ENCODE measurements at regions not wholly inside any gene's neighbourhood (a gene's known extent, or its start where the extent isn't known, plus 50 kb on each side); places are given as distances from the start of the nearest gene placed in this dataset.

DNA sequence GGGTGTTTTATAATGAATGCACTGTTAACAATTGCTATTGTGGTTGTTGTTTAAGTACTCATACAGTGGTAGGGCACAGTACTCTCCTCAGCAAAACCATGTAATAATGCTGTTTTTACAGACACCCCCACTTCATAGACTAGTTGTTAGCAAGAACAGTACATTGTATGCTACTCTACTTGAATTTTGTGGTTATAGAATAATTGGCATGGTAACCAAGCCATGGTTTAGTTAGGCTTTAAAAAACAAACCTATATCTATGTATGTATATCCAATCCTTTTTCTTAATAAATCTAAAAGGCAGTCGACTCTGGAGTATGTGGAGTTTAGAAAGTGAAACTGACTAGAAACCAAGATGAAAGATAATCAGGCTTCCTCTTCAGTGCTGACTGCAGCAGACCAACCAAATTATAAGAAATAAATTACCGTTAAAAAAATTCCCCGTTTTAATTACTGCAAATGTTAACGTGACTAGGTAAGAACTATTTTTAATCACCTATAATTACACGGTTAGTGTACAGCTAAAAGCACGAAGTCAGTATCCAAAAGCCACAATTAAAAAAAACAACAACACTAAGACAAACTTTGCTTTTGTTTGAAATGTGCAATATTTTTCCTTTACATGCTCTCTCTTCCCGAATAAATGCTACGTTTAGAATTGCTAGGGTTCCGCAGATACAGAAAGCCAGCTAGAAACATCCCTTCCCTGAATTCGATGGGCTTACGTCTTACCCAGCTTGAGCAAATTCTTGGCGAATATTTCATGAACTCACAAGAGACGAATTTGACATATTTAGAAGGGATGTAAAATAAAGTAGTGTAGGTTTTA is 113.3 kb upstream of the SERTAD2 start:
- no peaks in the 10 kb centered on the region for H3K9me3 Mint-ChIP-seq
- peak overlapping the region; percentile 85 for H3K27ac Mint-ChIP-seq (ENCODE audit: low read depth)
- peaks cover 5% of the 10 kb centered on the region for H3K36me3 Mint-ChIP-seq (ENCODE audit: insufficient read depth)
- DNase-seq (ENCODE audit: low spot score in 2 of 2) (no peak), ATAC-seq (replicated peaks; ENCODE audit: extremely low read depth, poor library complexity, severe bottlenecking) (peak; percentile 76)
- no peaks in the 10 kb centered on the region for H3K27me3 Mint-ChIP-seq
- H3K4me3 Mint-ChIP-seq, result peak overlapping the region; percentile 88
- peaks cover 21% of the 10 kb centered on the region for H3K4me1 Mint-ChIP-seq

- peak; percentile 88 for ATAC-seq (replicated peaks; ENCODE audit: extremely low read depth, poor library complexity, severe bottlenecking)
- Mint-ChIP-seq H3K9me3 (no peaks in the 10 kb centered on the region), H3K36me3 (ENCODE audit: insufficient read depth) (peaks cover 5% of the 10 kb centered on the region), H3K27me3 (no peaks in the 10 kb centered on the region), H3K4me3 (peak overlapping the region; percentile 88), H3K27ac (ENCODE audit: low read depth) (peak overlapping the region; percentile 85), H3K4me1 (peaks cover 21% of the 10 kb centered on the region)
- peak; percentile 51 to 63 for DNase-seq (ENCODE audit: low spot score in 2 of 2)
Measured at GRCh38 chr2:64767670-64768468, 114.2 kb upstream of the SERTAD2 start.

- ATAC-seq (replicated peaks; ENCODE audit: extremely low read depth, poor library complexity, severe bottlenecking) (no peak), DNase-seq (ENCODE audit: low spot score in 2 of 2) (no peak)
- H3K4me3 Mint-ChIP-seq, result peak overlapping the region; percentile 88
- peak overlapping the region; percentile 85 for H3K27ac Mint-ChIP-seq (ENCODE audit: low read depth)
- peaks cover 5% of the 10 kb centered on the region for H3K36me3 Mint-ChIP-seq (ENCODE audit: insufficient read depth)
- peaks cover 21% of the 10 kb centered on the region for H3K4me1 Mint-ChIP-seq
- H3K9me3 Mint-ChIP-seq, result no peaks in the 10 kb centered on the region
- H3K27me3 Mint-ChIP-seq, result no peaks in the 10 kb centered on the region
Measured at GRCh38 chr2:64768491-64769005, 114.8 kb upstream of the SERTAD2 start.

- no peaks in the 10 kb centered on the region for H3K27me3 Mint-ChIP-seq
- H3K27ac Mint-ChIP-seq (ENCODE audit: low read depth), result no peak overlapping the region
- peaks cover 5% of the 10 kb centered on the region for H3K36me3 Mint-ChIP-seq (ENCODE audit: insufficient read depth)
- peaks cover 21% of the 10 kb centered on the region for H3K4me1 Mint-ChIP-seq
- no peak for ATAC-seq (replicated peaks; ENCODE audit: extremely low read depth, poor library complexity, severe bottlenecking)
- no peaks in the 10 kb centered on the region for H3K9me3 Mint-ChIP-seq
- no peak overlapping the region for H3K4me3 Mint-ChIP-seq
- no peak for DNase-seq (ENCODE audit: low spot score in 2 of 2)
Measured at GRCh38 chr2:64769392-64770044, 115.8 kb upstream of the SERTAD2 start.

GRCh38 chr2:64770137-64770780 is 116.5 kb upstream of the SERTAD2 start:
- Mint-ChIP-seq H3K27me3 (no peaks in the 10 kb centered on the region), H3K36me3 (ENCODE audit: insufficient read depth) (peaks cover 5% of the 10 kb centered on the region), H3K27ac (ENCODE audit: low read depth) (no peak overlapping the region), H3K4me3 (no peak overlapping the region), H3K4me1 (peaks cover 21% of the 10 kb centered on the region), H3K9me3 (no peaks in the 10 kb centered on the region)
- no peak for DNase-seq (ENCODE audit: low spot score in 2 of 2)
- no peak for ATAC-seq (replicated peaks; ENCODE audit: extremely low read depth, poor library complexity, severe bottlenecking)

GRCh38 chr2:64770781-64771334 is 117.1 kb upstream of the SERTAD2 start:
- Mint-ChIP-seq H3K27ac (ENCODE audit: low read depth) (no peak overlapping the region), H3K9me3 (no peaks in the 10 kb centered on the region), H3K27me3 (no peaks in the 10 kb centered on the region), H3K4me3 (no peak overlapping the region), H3K36me3 (ENCODE audit: insufficient read depth) (peaks cover 5% of the 10 kb centered on the region), H3K4me1 (peaks cover 21% of the 10 kb centered on the region)
- no peak for DNase-seq (ENCODE audit: low spot score in 2 of 2)
- no peak for ATAC-seq (replicated peaks; ENCODE audit: extremely low read depth, poor library complexity, severe bottlenecking)

DNA sequence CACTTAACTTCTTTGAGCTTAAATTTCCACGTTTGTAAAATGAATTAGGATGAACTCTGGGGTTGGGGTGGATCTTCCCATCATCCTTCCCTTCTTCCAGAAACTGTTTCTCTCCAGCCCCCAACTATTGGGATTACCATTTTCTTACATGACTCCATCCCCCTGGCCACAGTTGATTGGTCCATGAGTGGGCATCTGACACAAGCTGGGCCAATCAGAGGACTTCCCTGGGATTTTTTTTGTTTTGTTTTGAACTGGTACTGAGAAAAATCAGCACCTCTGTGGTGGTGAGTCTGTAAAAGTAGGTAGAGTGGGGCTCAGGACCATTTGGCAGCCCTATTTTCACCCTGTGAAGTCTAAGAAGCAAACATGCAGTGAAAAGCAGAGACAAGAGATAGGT is 118.0 kb upstream of the SERTAD2 start:
- H3K27ac Mint-ChIP-seq (ENCODE audit: low read depth), result no peak overlapping the region
- H3K9me3 Mint-ChIP-seq, result no peaks in the 10 kb centered on the region
- no peak overlapping the region for H3K4me3 Mint-ChIP-seq
- peaks cover 17% of the 10 kb centered on the region for H3K4me1 Mint-ChIP-seq
- ATAC-seq (replicated peaks; ENCODE audit: extremely low read depth, poor library complexity, severe bottlenecking), result no peak
- H3K36me3 Mint-ChIP-seq (ENCODE audit: insufficient read depth), result peaks cover 5% of the 10 kb centered on the region
- DNase-seq (ENCODE audit: low spot score in 2 of 2), result no peak
- no peaks in the 10 kb centered on the region for H3K27me3 Mint-ChIP-seq

- H3K27me3 Mint-ChIP-seq, result no peaks in the 10 kb centered on the region
Measured at GRCh38 chr2:64773461-64774118, 119.9 kb upstream of the SERTAD2 start.

GRCh38 chr2:64777841-64778240 is 124.1 kb upstream of the SERTAD2 start:
- Mint-ChIP-seq H3K27me3 (no peaks in the 10 kb centered on the region), H3K27ac (ENCODE audit: low read depth) (no peak overlapping the region), H3K36me3 (ENCODE audit: insufficient read depth) (peaks cover 1% of the 10 kb centered on the region), H3K9me3 (no peaks in the 10 kb centered on the region), H3K4me3 (no peak overlapping the region), H3K4me1 (no peaks in the 10 kb centered on the region)
- no peak for DNase-seq (ENCODE audit: low spot score in 2 of 2)
- no peak for ATAC-seq (replicated peaks; ENCODE audit: extremely low read depth, poor library complexity, severe bottlenecking)

More at GRCh38 chr2:64773461-64774118, 119.9 kb upstream of the SERTAD2 start:
- no peaks in the 10 kb centered on the region for H3K9me3 Mint-ChIP-seq
- DNase-seq (ENCODE audit: low spot score in 2 of 2), result no peak
- ATAC-seq (replicated peaks; ENCODE audit: extremely low read depth, poor library complexity, severe bottlenecking), result no peak
- H3K27ac Mint-ChIP-seq (ENCODE audit: low read depth), result no peak overlapping the region
- no peak overlapping the region for H3K4me3 Mint-ChIP-seq
- peaks cover 5% of the 10 kb centered on the region for H3K4me1 Mint-ChIP-seq
- H3K36me3 Mint-ChIP-seq (ENCODE audit: insufficient read depth), result peaks cover 3% of the 10 kb centered on the region

DNA sequence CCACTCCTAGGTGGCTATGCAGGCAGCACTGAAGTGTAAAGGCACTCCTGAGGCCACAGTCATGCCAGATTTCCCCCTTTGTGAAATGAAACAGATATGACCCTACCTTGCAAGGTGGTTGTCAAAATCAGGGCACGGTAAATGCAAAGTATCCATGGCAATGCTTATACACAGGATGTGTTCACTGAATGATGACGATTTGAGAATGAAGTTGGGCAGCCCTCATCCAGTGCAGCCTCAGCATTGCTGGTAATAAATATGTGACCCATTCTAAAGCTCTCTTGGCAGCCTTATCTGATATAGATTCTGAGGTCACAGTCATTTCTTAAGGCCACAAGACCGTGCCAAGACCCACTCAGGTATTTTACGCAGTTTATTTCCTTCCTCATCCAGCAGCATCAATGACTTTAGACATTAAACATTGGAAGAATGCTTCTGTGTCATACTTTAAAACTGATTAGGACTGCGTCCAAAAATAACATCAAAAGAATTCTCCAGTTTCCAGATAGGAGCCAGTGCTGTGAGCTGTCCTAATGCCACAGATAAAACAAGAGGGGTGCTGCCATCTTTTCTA is 125.5 kb upstream of the SERTAD2 start:
- H3K4me1 Mint-ChIP-seq, result no peaks in the 10 kb centered on the region
- no peak overlapping the region for H3K4me3 Mint-ChIP-seq
- no peak overlapping the region for H3K27ac Mint-ChIP-seq (ENCODE audit: low read depth)
- peaks cover 1% of the 10 kb centered on the region for H3K36me3 Mint-ChIP-seq (ENCODE audit: insufficient read depth)
- H3K9me3 Mint-ChIP-seq, result no peaks in the 10 kb centered on the region
- no peaks in the 10 kb centered on the region for H3K27me3 Mint-ChIP-seq
- no peak for ATAC-seq (replicated peaks; ENCODE audit: extremely low read depth, poor library complexity, severe bottlenecking)
- DNase-seq (ENCODE audit: low spot score in 2 of 2), result no peak

DNA sequence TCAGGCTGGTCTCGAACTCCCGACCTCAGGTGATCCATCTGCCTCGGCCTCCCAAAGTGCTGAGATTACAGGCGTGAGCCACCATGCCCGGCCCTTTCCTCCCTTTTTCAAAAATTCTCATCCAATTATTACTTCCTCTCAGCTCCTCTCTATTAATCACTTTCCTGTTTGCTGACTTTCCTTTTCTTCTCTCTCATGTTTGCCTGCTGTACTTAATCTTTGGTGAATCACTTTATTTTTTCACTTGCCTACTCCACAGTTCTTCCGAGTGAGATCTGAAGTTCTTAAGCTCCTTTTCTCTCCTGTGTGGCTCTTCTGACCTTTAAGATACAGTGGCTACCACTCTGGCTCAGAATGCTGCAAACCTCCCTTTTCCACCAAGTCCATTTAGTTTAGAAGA is 126.3 kb upstream of the SERTAD2 start:
- Mint-ChIP-seq H3K27me3 (no peaks in the 10 kb centered on the region), H3K27ac (ENCODE audit: low read depth) (no peak overlapping the region)
- DNase-seq (ENCODE audit: low spot score in 2 of 2), result no peak

More for the DNA sequence above, 126.3 kb upstream of the SERTAD2 start:
- peaks cover 1% of the 10 kb centered on the region for H3K36me3 Mint-ChIP-seq (ENCODE audit: insufficient read depth)
- ATAC-seq (replicated peaks; ENCODE audit: extremely low read depth, poor library complexity, severe bottlenecking), result no peak
- no peak overlapping the region for H3K4me3 Mint-ChIP-seq
- no peaks in the 10 kb centered on the region for H3K9me3 Mint-ChIP-seq
- no peaks in the 10 kb centered on the region for H3K4me1 Mint-ChIP-seq

All from central memory CD8-positive, alpha-beta T cell (primary cell).